ENCODE measurements at regions not wholly inside any gene's neighbourhood (a gene's known extent, or its start where the extent isn't known, plus 50 kb on each side); places are given as distances from the start of the nearest gene placed in this dataset.

- ChIA-PET POLR2A (interaction anchor here (0.7 to 1.6 kb wide), 2 partner anchors 170 to 1383 kb away, joined by 3 to 4 read pairs; partner anchors contain the start of gene SLC39A10), CTCF (interaction anchor here (0.6 kb wide), 1 partner anchor 43 kb away, joined by 4 read pairs; no protein-coding TSS in a partner anchor)
- no peak overlapping the region for H3K4me3 Mint-ChIP-seq (ENCODE audit: unreplicated experiment)
- H3K9me3 Mint-ChIP-seq (ENCODE audit: unreplicated experiment) = no peaks in the 10 kb centered on the region
- no peaks in the 10 kb centered on the region for H3K36me3 Mint-ChIP-seq (ENCODE audit: insufficient read depth, unreplicated experiment)
- BruUV-seq (replicated peaks) = no TSS peak
- H3K4me1 Mint-ChIP-seq (ENCODE audit: insufficient read depth, unreplicated experiment) = peaks cover 6% of the 10 kb centered on the region
- no peak overlapping the region for H3K27ac Mint-ChIP-seq (ENCODE audit: low read depth, unreplicated experiment)
- intact Hi-C loops (cut with micrococcal nuclease) = no loop called here
- no peak for DNase-seq (ENCODE audit: unreplicated experiment)
- TF ChIP-seq CTCF (IDR thresholded peaks at IDR 0.05; ENCODE audit: unreplicated experiment) = no peak
- no peaks in the 10 kb centered on the region for H3K27me3 Mint-ChIP-seq (ENCODE audit: insufficient read depth, unreplicated experiment)
These were observed 170.5 kb upstream of the SLC39A10 start for GRCh38 chr2:195486520-195486919.

GRCh38 chr2:195482010-195482409 lies 175.0 kb upstream of the SLC39A10 start:
- H3K27me3 Mint-ChIP-seq (ENCODE audit: insufficient read depth, unreplicated experiment) = no peaks in the 10 kb centered on the region
- H3K36me3 Mint-ChIP-seq (ENCODE audit: insufficient read depth, unreplicated experiment) = no peaks in the 10 kb centered on the region
- H3K4me3 Mint-ChIP-seq (ENCODE audit: unreplicated experiment) = no peak overlapping the region
- H3K9me3 Mint-ChIP-seq (ENCODE audit: unreplicated experiment) = peaks cover 15% of the 10 kb centered on the region
- DNase-seq (ENCODE audit: unreplicated experiment) = no peak
- no TSS peak for BruUV-seq (replicated peaks)
- peaks cover 7% of the 10 kb centered on the region for H3K4me1 Mint-ChIP-seq (ENCODE audit: insufficient read depth, unreplicated experiment)
- H3K27ac Mint-ChIP-seq (ENCODE audit: low read depth, unreplicated experiment) = no peak overlapping the region
- CTCF ChIA-PET = no interaction called here
- no peak for TF ChIP-seq CTCF (IDR thresholded peaks at IDR 0.05; ENCODE audit: unreplicated experiment)
- POLR2A ChIA-PET = no interaction called here
- intact Hi-C loops (cut with micrococcal nuclease) = no loop called here

- DNase-seq (ENCODE audit: unreplicated experiment) = no peak
- Mint-ChIP-seq H3K9me3 (ENCODE audit: unreplicated experiment) (peaks cover 15% of the 10 kb centered on the region), H3K27me3 (ENCODE audit: insufficient read depth, unreplicated experiment) (no peaks in the 10 kb centered on the region), H3K4me3 (ENCODE audit: unreplicated experiment) (no peak overlapping the region), H3K4me1 (ENCODE audit: insufficient read depth, unreplicated experiment) (peaks cover 7% of the 10 kb centered on the region), H3K27ac (ENCODE audit: low read depth, unreplicated experiment) (no peak overlapping the region), H3K36me3 (ENCODE audit: insufficient read depth, unreplicated experiment) (no peaks in the 10 kb centered on the region)
- ChIA-PET CTCF (no interaction called here), POLR2A (no interaction called here)
- TF ChIP-seq CTCF (IDR thresholded peaks at IDR 0.05; ENCODE audit: unreplicated experiment) = no peak
- BruUV-seq (replicated peaks) = no TSS peak
- intact Hi-C loops (cut with micrococcal nuclease) = no loop called here
These were observed 176.9 kb upstream of the SLC39A10 start for GRCh38 chr2:195480121-195480520.

GRCh38 chr2:195479407-195479806 lies 177.6 kb upstream of the SLC39A10 start:
- H3K4me3 Mint-ChIP-seq (ENCODE audit: unreplicated experiment) = no peak overlapping the region
- DNase-seq (ENCODE audit: unreplicated experiment) = no peak
- no TSS peak for BruUV-seq (replicated peaks)
- H3K4me1 Mint-ChIP-seq (ENCODE audit: insufficient read depth, unreplicated experiment) = peaks cover 7% of the 10 kb centered on the region
- TF ChIP-seq CTCF (IDR thresholded peaks at IDR 0.05; ENCODE audit: unreplicated experiment) = no peak
- H3K9me3 Mint-ChIP-seq (ENCODE audit: unreplicated experiment) = peaks cover 15% of the 10 kb centered on the region
- H3K36me3 Mint-ChIP-seq (ENCODE audit: insufficient read depth, unreplicated experiment) = no peaks in the 10 kb centered on the region
- CTCF ChIA-PET = no interaction called here
- POLR2A ChIA-PET = no interaction called here
- no peak overlapping the region for H3K27ac Mint-ChIP-seq (ENCODE audit: low read depth, unreplicated experiment)
- intact Hi-C loops (cut with micrococcal nuclease) = no loop called here
- no peaks in the 10 kb centered on the region for H3K27me3 Mint-ChIP-seq (ENCODE audit: insufficient read depth, unreplicated experiment)
